H1 (cell line): ENCODE measurements at regions not wholly inside any gene's neighbourhood (a gene's known extent, or its start where the extent isn't known, plus 50 kb on each side); places are given as distances from the start of the nearest gene placed in this dataset.

Experiments
- CTCF ChIA-PET: fragments of 300-600 bp; sonication (Branson Sonifier 250); formaldehyde crosslinking; loops from one replicate; lab custom pipeline; 2021; ENCODE audit not compliant: partially characterized antibody; lab: Charles Lee
- POLR2A ChIA-PET: fragments of 300-600 bp; sonication (Branson Sonifier 250); formaldehyde crosslinking; loops from one replicate; lab custom pipeline; 2021; ENCODE audit warnings: inconsistent platforms; ENCODE audit not compliant: partially characterized antibody; lab: Charles Lee
- DNase-seq, 2 experiments: peaks; one replicate each; pipeline versions ENCODE4 v3.0.0 to v3.0.0-alpha.2; 2010 to 2022; ENCODE audit warnings: low spot score in 2 of 2, low read depth in 1 of 2, mixed read lengths in 1 of 2
- FAIRE-seq: peaks from 2 replicates; lab custom pipeline; 2011; peaks lifted over from hg19 to GRCh38; lab: Jason Lieb, UNC
- H2AFZ ChIP-seq: 2 replicates; pipeline ENCODE4 v1.8.1; 2012; ENCODE audit warnings: low read length, inconsistent platforms
- H2AK5ac ChIP-seq: 2 replicates; pipeline ENCODE4 v1.6.1; 2013; ENCODE audit warnings: low read depth, low read length
- H2BK120ac ChIP-seq: replicated peaks from 2 replicates; pipeline ENCODE3; 2013; ENCODE audit warnings: low read depth, low read length, inconsistent platforms
- H2BK12ac ChIP-seq: 2 replicates; pipeline ENCODE4 v1.6.1; 2013; ENCODE audit warnings: low read depth, low read length
- H2BK15ac ChIP-seq: 2 replicates; pipeline ENCODE4 v1.6.1; 2013; ENCODE audit warnings: low read length
- H2BK20ac ChIP-seq: 2 replicates; pipeline ENCODE4 v1.6.1; 2013; ENCODE audit warnings: low read length
- H2BK5ac ChIP-seq: 2 replicates; pipeline ENCODE4 v1.6.1; 2013; ENCODE audit warnings: low read depth, low read length
- H3K14ac ChIP-seq: 2 replicates; pipeline ENCODE4 v1.6.1; 2013; ENCODE audit warnings: inconsistent platforms; ENCODE audit not compliant: insufficient read length
- H3K18ac ChIP-seq: 2 replicates; pipeline ENCODE4 v1.6.1; 2013; ENCODE audit warnings: low read length; ENCODE audit errors: extremely low read depth
- H3K23ac ChIP-seq: 2 replicates; pipeline ENCODE4 v1.6.1; 2013; ENCODE audit warnings: inconsistent platforms; ENCODE audit not compliant: insufficient read length
- H3K23me2 ChIP-seq: 2 replicates; pipeline ENCODE4 v1.6.1; 2013; ENCODE audit warnings: low read depth, low read length
- H3K27ac ChIP-seq: 2 replicates; pipeline ENCODE4 v1.6.1; 2011; ENCODE audit warnings: low read depth, low read length, inconsistent platforms
- H3K27me3 ChIP-seq, 4 experiments: replicated peaks in 1 of 4; 1 replicate in 1 of 4; 2 replicates in 3 of 4; pipeline versions ENCODE4 v1.6.1 to v1.8.1; 2011 to 2013; ENCODE audit warnings: low read length in 3 of 4, mild to moderate bottlenecking in 3 of 4, inconsistent platforms in 2 of 4, mixed read lengths in 2 of 4, moderate library complexity in 1 of 4; ENCODE audit not compliant: control insufficient read depth in 3 of 4, insufficient read depth in 3 of 4; ENCODE audit errors: extremely low read depth in 1 of 4
- H3K36me3 ChIP-seq, 4 experiments: 2 replicates each; pipeline versions ENCODE4 v1.6.1 to v1.8.1; 2011 to 2013; ENCODE audit warnings: mild to moderate bottlenecking in 4 of 4, low read length in 3 of 4, moderate library complexity in 2 of 4, control low read depth in 1 of 4, inconsistent platforms in 1 of 4; ENCODE audit not compliant: insufficient read depth in 4 of 4, control insufficient read depth in 2 of 4
- H3K4ac ChIP-seq: replicated peaks from 2 replicates; pipeline ENCODE3; 2013; ENCODE audit warnings: low read length, low read depth, mixed read lengths, inconsistent platforms; ENCODE audit not compliant: insufficient read length
- H3K4me1 ChIP-seq, 4 experiments: replicated peaks in 1 of 4; 1 replicate in 1 of 4; 2 replicates in 3 of 4; pipeline versions ENCODE4 v1.6.1 to v1.8.1; 2011 to 2013; ENCODE audit warnings: low read length in 3 of 4, inconsistent platforms in 2 of 4, mixed read lengths in 1 of 4; ENCODE audit not compliant: insufficient read depth in 4 of 4, control insufficient read depth in 3 of 4
- H3K4me2 ChIP-seq, 2 experiments: 2 replicates each; pipeline versions ENCODE4 v1.6.1 to v1.8.1; 2011 to 2013; ENCODE audit warnings: low read depth in 2 of 2, low read length in 2 of 2, control low read depth in 1 of 2, inconsistent platforms in 1 of 2, mild to moderate bottlenecking in 1 of 2; ENCODE audit not compliant: insufficient read depth in 1 of 2
- H3K4me3 ChIP-seq, 4 experiments: fragments of 200-600, 300-600 bp in 1 of 4; sonication (generic), shearing (Covaris generic), sonication (Bioruptor Twin) in 1 of 4; 2 replicates each; pipeline versions ENCODE4 v1.5.1 to v1.8.1; 2011 to 2016; ENCODE audit warnings: low read length in 4 of 4, low read depth in 3 of 4, control low read depth in 2 of 4, inconsistent platforms in 2 of 4, mild to moderate bottlenecking in 2 of 4, mixed read lengths in 1 of 4, moderate library complexity in 1 of 4; ENCODE audit not compliant: insufficient read depth in 2 of 4; ENCODE audit errors: extremely low read depth in 1 of 4
- H3K56ac ChIP-seq: replicated peaks from 2 replicates; pipeline ENCODE3; 2013; ENCODE audit warnings: low read depth, mild to moderate bottlenecking, mixed read lengths, low read length, inconsistent platforms; ENCODE audit not compliant: insufficient read length
- H3K79me1 ChIP-seq: 2 replicates; pipeline ENCODE4 v1.6.1; 2013; ENCODE audit warnings: low read depth, low read length, control low read depth
- H3K79me2 ChIP-seq, 2 experiments: 2 replicates each; pipeline versions ENCODE4 v1.6.1 to v1.8.1; 2012 to 2013; ENCODE audit warnings: low read length in 2 of 2, mild to moderate bottlenecking in 2 of 2, inconsistent platforms in 1 of 2; ENCODE audit not compliant: insufficient read depth in 2 of 2, control insufficient read depth in 1 of 2
- H3K9ac ChIP-seq, 4 experiments: replicated peaks in 1 of 4; 1 replicate in 1 of 4; 2 replicates in 3 of 4; pipeline versions ENCODE4 v1.6.1 to v1.8.1; 2011 to 2013; ENCODE audit warnings: low read depth in 3 of 4, low read length in 3 of 4, control low read depth in 2 of 4, mild to moderate bottlenecking in 2 of 4, moderate library complexity in 2 of 4, inconsistent platforms in 1 of 4; ENCODE audit errors: extremely low read depth in 1 of 4
- H3K9me3 ChIP-seq, 2 experiments: 2 replicates each; pipeline versions ENCODE4 v1.6.1 to v1.8.1; 2012 to 2013; ENCODE audit warnings: mild to moderate bottlenecking in 2 of 2, moderate library complexity in 2 of 2, control low read depth in 1 of 2, inconsistent platforms in 1 of 2, low read depth in 1 of 2, low read length in 1 of 2, mixed read lengths in 1 of 2; ENCODE audit not compliant: insufficient read depth in 2 of 2
- H4K20me1 ChIP-seq, 2 experiments: replicated peaks in 1 of 2; 2 replicates each; pipeline versions ENCODE3 to v1.8.1; 2011 to 2013; ENCODE audit warnings: inconsistent platforms in 2 of 2, low read length in 2 of 2, mild to moderate bottlenecking in 1 of 2; ENCODE audit not compliant: insufficient read depth in 2 of 2, control insufficient read depth in 1 of 2
- H4K5ac ChIP-seq: 2 replicates; pipeline ENCODE4 v1.6.1; 2013; ENCODE audit warnings: low read length, low read depth, mixed read lengths, inconsistent platforms; ENCODE audit not compliant: insufficient read length
- H4K8ac ChIP-seq: 2 replicates; pipeline ENCODE4 v1.8.0; 2013; ENCODE audit warnings: mild to moderate bottlenecking, moderate library complexity, low read length, inconsistent platforms; ENCODE audit not compliant: insufficient read depth; ENCODE audit errors: extremely low read depth
- H4K91ac ChIP-seq: replicated peaks from 2 replicates; pipeline ENCODE3; 2013; ENCODE audit warnings: low read length, mixed read lengths, inconsistent platforms; ENCODE audit not compliant: insufficient read length
- CHD2 ChIP-seq: IDR thresholded peaks from 2 replicates; pipeline ENCODE4 v1.6.1; 2012; ENCODE audit warnings: low read length, improper control_type of control experiment
- EZH2 ChIP-seq: fragments of 200-600 bp; sonication (generic); IDR thresholded peaks from 2 replicates; pipeline ENCODE4 v1.7.1; 2012; ENCODE audit warnings: low read depth, mild to moderate bottlenecking, moderate library complexity, low read length, inconsistent platforms; ENCODE audit not compliant: severe bottlenecking
- WGBS, 2 experiments: shearing (Covaris generic) in 1 of 2; methylation state at CpG; one replicate each; pipeline versions ENCODE4 v1.1.6 to v1.1.7; 2013 to 2015; ENCODE audit warnings: low lambda C conversion rate in 2 of 2, mixed read lengths in 2 of 2, inconsistent platforms in 1 of 2, low coverage in 1 of 2, missing lambda C conversion rate in 1 of 2; ENCODE audit not compliant: insufficient replicate concordance in 2 of 2, insufficient coverage in 1 of 2, insufficient read length in 1 of 2; ENCODE audit errors: extremely low coverage in 1 of 2, missing lambda C conversion rate in 1 of 2; 5-methylcytosine and 5-hydroxymethylcytosine counted together

DNA sequence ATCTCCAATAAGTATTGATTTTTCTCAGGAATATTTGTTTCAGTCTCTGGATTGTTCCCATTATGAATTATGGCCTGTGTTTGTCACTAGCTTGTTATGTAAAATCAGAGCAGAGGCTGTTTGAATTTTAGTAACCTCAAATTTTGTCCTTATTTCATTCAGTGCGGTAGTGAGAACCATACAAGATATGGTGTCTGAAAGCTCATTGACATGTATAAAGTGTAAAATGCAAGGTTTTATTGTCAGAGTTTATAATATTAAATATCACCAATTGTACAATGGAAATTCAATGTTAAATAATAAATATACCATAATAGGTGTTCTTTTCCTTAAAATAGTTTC lies 353.3 kb upstream of the SYNCRIP start:
- DNase-seq: no peak
- H4K91ac ChIP-seq: no peak overlapping the region
- no peak overlapping the region for H3K23ac ChIP-seq
- H4K5ac ChIP-seq: no peak overlapping the region
- no peak overlapping the region for H4K8ac ChIP-seq
- ChIA-PET CTCF (interaction anchor here (1.0 kb wide), 1 partner anchor 8 kb away, joined by 3 read pairs; no protein-coding TSS in a partner anchor), POLR2A (no interaction called here)
- no peak overlapping the region for H2AK5ac ChIP-seq
- H2BK120ac ChIP-seq: no peak overlapping the region
- no peak overlapping the region for H3K27ac ChIP-seq
- no peak overlapping the region for H3K14ac ChIP-seq
- H3K9ac ChIP-seq: no peak overlapping the region
- no peak overlapping the region for H2AFZ ChIP-seq
- no peak overlapping the region for H2BK15ac ChIP-seq
- no peak for FAIRE-seq
- H3K36me3 ChIP-seq: no peaks in the 10 kb centered on the region
- no peaks in the 10 kb centered on the region for H4K20me1 ChIP-seq
- no peaks in the 10 kb centered on the region; a peak in 1 of 4 replicates for H3K9me3 ChIP-seq
- H3K4ac ChIP-seq: no peak overlapping the region
- H3K79me2 ChIP-seq: no peaks in the 10 kb centered on the region
- H3K23me2 ChIP-seq: no peaks in the 10 kb centered on the region
- no peak overlapping the region for H3K56ac ChIP-seq
- no peak overlapping the region for H3K18ac ChIP-seq
- H3K27me3 ChIP-seq: no peaks in the 10 kb centered on the region
- TF ChIP-seq CHD2 (no peak), EZH2 (no peak)
- 92% methylated on average over 1 of the region's 1 CpG; no CpG with 5 or more reads in 1 of the 2 experiments for WGBS, 2 experiments
- H3K79me1 ChIP-seq: no peaks in the 10 kb centered on the region
- no peak overlapping the region for H3K4me3 ChIP-seq
- H3K4me1 ChIP-seq: no peaks in the 10 kb centered on the region
- no peak overlapping the region for H2BK12ac ChIP-seq
- no peak overlapping the region for H2BK5ac ChIP-seq
- no peak overlapping the region for H2BK20ac ChIP-seq
- no peak overlapping the region for H3K4me2 ChIP-seq
